Ascending aorta (tissue), 2 donors: ENCODE measurements at regions not wholly inside any gene's neighbourhood (a gene's known extent, or its start where the extent isn't known, plus 50 kb on each side); places are given as distances from the start of the nearest gene placed in this dataset.

Experiments
- DNase-seq, 2 donors: peaks; one replicate each; pipeline ENCODE4 v3.0.0-alpha.2; 2019; ENCODE audit warnings: low spot score in 2 of 2
- H3K27ac ChIP-seq, 2 donors: fragments of 200-600 bp; sonication (generic); one replicate each; pipeline ENCODE4 v1.5.1; 2016 to 2017; ENCODE audit warnings: mild to moderate bottlenecking in 1 of 2
- H3K27me3 ChIP-seq: fragments of 200-600 bp; sonication (generic); one replicate; pipeline ENCODE4 v1.5.1; 2017
- H3K36me3 ChIP-seq, 2 donors: fragments of 200-600 bp; sonication (generic); one replicate each; pipeline ENCODE4 v1.5.1; 2016
- H3K4me1 ChIP-seq, 2 donors: fragments of 200-600 bp; sonication (generic); one replicate each; pipeline ENCODE4 v1.5.1; 2016 to 2017; ENCODE audit warnings: mild to moderate bottlenecking in 1 of 2
- H3K4me3 ChIP-seq, 2 donors: fragments of 200-600 bp; sonication (generic); one replicate each; pipeline ENCODE4 v1.5.1; 2016 to 2017; ENCODE audit warnings: mild to moderate bottlenecking in 1 of 2
- H3K9me3 ChIP-seq, 2 donors: fragments of 200-600 bp; sonication (generic); one replicate each; pipeline ENCODE4 v1.5.1; 2016
- CTCF ChIP-seq, 3 experiments: fragments of 200-600 bp in 2 of 3; fragments of 450-650 bp in 1 of 3; sonication (generic) in 2 of 3; IDR thresholded peaks; one replicate each; pipeline ENCODE4 v1.5.1; 2016 to 2019; ENCODE audit warnings: antibody characterized with exemption in 3 of 3, mild to moderate bottlenecking in 1 of 3, moderate library complexity in 1 of 3
- intact Hi-C: fragments of 100-400 bp; cut with DNase I; formaldehyde crosslinking; loops from one replicate; pipeline ENCODE4 v1.15.1; 2023

GRCh38 chr1:222006715-222007114 lies 264.8 kb upstream of the DUSP10 start:
- Histone ChIP-seq H3K9me3 (no peaks in the 10 kb centered on the region), H3K4me3 (no peak overlapping the region), H3K36me3 (no peaks in the 10 kb centered on the region), H3K27ac (no peak overlapping the region), H3K27me3 (no peaks in the 10 kb centered on the region), H3K4me1 (no peaks in the 10 kb centered on the region)
- intact Hi-C loops, result no loop called here
- TF ChIP-seq CTCF (IDR thresholded peaks at IDR 0.05), result no peak
- no peak for DNase-seq

- no peak overlapping the region for H3K27ac ChIP-seq
- DNase-seq, result no peak
- H3K4me1 ChIP-seq, result no peaks in the 10 kb centered on the region
- no peak overlapping the region for H3K4me3 ChIP-seq
- H3K9me3 ChIP-seq, result no peaks in the 10 kb centered on the region
- TF ChIP-seq CTCF (IDR thresholded peaks at IDR 0.05), result no peak
- intact Hi-C loops, result no loop called here
- H3K36me3 ChIP-seq, result no peaks in the 10 kb centered on the region
- no peaks in the 10 kb centered on the region for H3K27me3 ChIP-seq
These were observed 262.9 kb upstream of the DUSP10 start for GRCh38 chr1:222004784-222005183.

- H3K4me3 ChIP-seq, result no peak overlapping the region
- no peak for TF ChIP-seq CTCF (IDR thresholded peaks at IDR 0.05)
- intact Hi-C loops, result no loop called here
These were observed 262.1 kb upstream of the DUSP10 start for GRCh38 chr1:222004034-222004433.

GRCh38 chr1:222002503-222002902 lies 260.6 kb upstream of the DUSP10 start:
- no peaks in the 10 kb centered on the region for H3K36me3 ChIP-seq
- intact Hi-C loops, result no loop called here
- no peaks in the 10 kb centered on the region for H3K9me3 ChIP-seq
- no peak for DNase-seq
- no peak overlapping the region for H3K27ac ChIP-seq
- no peak for TF ChIP-seq CTCF (IDR thresholded peaks at IDR 0.05)
- H3K27me3 ChIP-seq, result no peaks in the 10 kb centered on the region
- no peak overlapping the region for H3K4me3 ChIP-seq
- no peaks in the 10 kb centered on the region for H3K4me1 ChIP-seq

More at GRCh38 chr1:222004034-222004433, 262.1 kb upstream of the DUSP10 start:
- H3K36me3 ChIP-seq, result no peaks in the 10 kb centered on the region
- no peak for DNase-seq
- H3K27me3 ChIP-seq, result no peaks in the 10 kb centered on the region
- H3K4me1 ChIP-seq, result no peaks in the 10 kb centered on the region
- H3K27ac ChIP-seq, result no peak overlapping the region
- H3K9me3 ChIP-seq, result no peaks in the 10 kb centered on the region

GRCh38 chr1:222000131-222000530 lies 258.2 kb upstream of the DUSP10 start:
- H3K4me1 ChIP-seq, result no peaks in the 10 kb centered on the region
- no peak for DNase-seq
- H3K9me3 ChIP-seq, result no peaks in the 10 kb centered on the region
- intact Hi-C loops, result no loop called here
- no peak overlapping the region for H3K4me3 ChIP-seq
- no peaks in the 10 kb centered on the region for H3K36me3 ChIP-seq
- no peaks in the 10 kb centered on the region for H3K27me3 ChIP-seq
- H3K27ac ChIP-seq, result no peak overlapping the region
- TF ChIP-seq CTCF (IDR thresholded peaks at IDR 0.05), result no peak

- Histone ChIP-seq H3K4me3 (no peak overlapping the region), H3K9me3 (no peaks in the 10 kb centered on the region), H3K27me3 (no peaks in the 10 kb centered on the region), H3K4me1 (no peaks in the 10 kb centered on the region), H3K27ac (no peak overlapping the region), H3K36me3 (no peaks in the 10 kb centered on the region)
- intact Hi-C loops, result no loop called here
- no peak for DNase-seq
- TF ChIP-seq CTCF (IDR thresholded peaks at IDR 0.05), result no peak
These were observed 256.9 kb upstream of the DUSP10 start for GRCh38 chr1:221998781-221999180.
